Endothelial cell of umbilical vein (primary cell): ENCODE measurements at regions not wholly inside any gene's neighbourhood (a gene's known extent, or its start where the extent isn't known, plus 50 kb on each side); places are given as distances from the start of the nearest gene placed in this dataset.

ENCODE experiments used
- BruUV-seq: library from RNA; stranded (reverse); fragments of 400-500 nt; replicated peaks from 2 replicates; lab custom pipeline; 2021; lab: Mats Ljungman, UMichigan
- CTCF ChIA-PET: fragments of 300-600, 350-600 bp; sonication (Branson Sonifier 250); formaldehyde crosslinking; loops from one replicate; lab custom pipeline; 2021; ENCODE audit warnings: antibody characterized with exemption, inconsistent platforms; lab: Charles Lee
- POLR2A ChIA-PET: fragments of 300-600, 350-600 bp; sonication (Branson Sonifier 250); formaldehyde crosslinking; loops from one replicate; lab custom pipeline; 2021; ENCODE audit warnings: antibody characterized with exemption, inconsistent platforms; lab: Charles Lee
- DNase-seq: peaks from one replicate; pipeline ENCODE4 v3.0.0-alpha.2; 2011; ENCODE audit warnings: low read depth, low spot score
- FAIRE-seq: peaks from 2 replicates; lab custom pipeline; 2011; peaks lifted over from hg19 to GRCh38; lab: Jason Lieb, UNC
- H2AFZ ChIP-seq: 2 replicates; pipeline ENCODE4 v1.6.0; 2012; ENCODE audit warnings: low read depth, low read length, control low read depth, inconsistent platforms
- H3K27ac ChIP-seq: 2 replicates; pipeline ENCODE4 v1.5.1; 2011; ENCODE audit warnings: low read depth, mild to moderate bottlenecking, control low read depth, low read length, moderate library complexity; ENCODE audit not compliant: insufficient read depth
- H3K27me3 ChIP-seq, 2 experiments: 2 replicates each; pipeline versions ENCODE4 v1.6.0 to v1.6.1; 2011; ENCODE audit warnings: low read length in 2 of 2, mixed read lengths in 1 of 2; ENCODE audit not compliant: control insufficient read depth in 2 of 2, insufficient read depth in 2 of 2
- H3K36me3 ChIP-seq, 2 experiments: 2 replicates in 1 of 2; 3 replicates in 1 of 2; pipeline ENCODE4 v1.5.1; 2011; ENCODE audit warnings: low read length in 2 of 2, mild to moderate bottlenecking in 1 of 2, moderate library complexity in 1 of 2; ENCODE audit not compliant: control insufficient read depth in 2 of 2, insufficient read depth in 2 of 2; ENCODE audit errors: extremely low read depth in 1 of 2
- H3K4me1 ChIP-seq: 3 replicates; pipeline ENCODE4 v1.5.1; 2011; ENCODE audit warnings: mild to moderate bottlenecking, low read length; ENCODE audit not compliant: control insufficient read depth, insufficient read depth; ENCODE audit errors: extremely low read depth
- H3K4me2 ChIP-seq: 2 replicates; pipeline ENCODE4 v1.6.1; 2011; ENCODE audit warnings: low read length, control low read depth, mixed read lengths; ENCODE audit not compliant: insufficient read depth
- H3K4me3 ChIP-seq, 3 experiments: fragments of 200-600 bp in 1 of 3; sonication (generic), shearing (Covaris generic) in 1 of 3; replicated peaks in 1 of 3; 2 replicates each; pipeline ENCODE4 v1.5.1; 2011 to 2016; ENCODE audit warnings: control low read depth in 3 of 3, low read length in 3 of 3, mild to moderate bottlenecking in 2 of 3, inconsistent platforms in 1 of 3, low read depth in 1 of 3, moderate library complexity in 1 of 3; ENCODE audit not compliant: insufficient read depth in 1 of 3
- H3K79me2 ChIP-seq: 2 replicates; pipeline ENCODE4 v1.6.0; 2012; ENCODE audit warnings: low read length, inconsistent platforms; ENCODE audit not compliant: control insufficient read depth, insufficient read depth
- H3K9ac ChIP-seq: replicated peaks from 2 replicates; pipeline ENCODE3; 2011; ENCODE audit warnings: low read length, control low read depth; ENCODE audit not compliant: insufficient read depth; ENCODE audit errors: extremely low read depth
- H3K9me1 ChIP-seq: replicated peaks from 3 replicates; pipeline ENCODE4 v1.6.0; 2011; ENCODE audit warnings: mild to moderate bottlenecking, low read length; ENCODE audit not compliant: control insufficient read depth, insufficient read depth; ENCODE audit errors: extremely low read depth
- H3K9me3 ChIP-seq: replicated peaks from 2 replicates; pipeline ENCODE4 v1.5.1; 2012; ENCODE audit warnings: low read length, inconsistent platforms; ENCODE audit not compliant: control insufficient read depth, insufficient read depth
- H4K20me1 ChIP-seq: replicated peaks from 2 replicates; pipeline ENCODE3; 2011; ENCODE audit warnings: mild to moderate bottlenecking, low read length; ENCODE audit not compliant: control insufficient read depth, insufficient read depth; ENCODE audit errors: extremely low read depth
- CTCF ChIP-seq, 2 donors: IDR thresholded peaks; 1 replicate in 1 of 2; 2 replicates in 1 of 2; pipeline ENCODE4 v1.5.1; 2011; ENCODE audit warnings: low read length in 2 of 2, mild to moderate bottlenecking in 2 of 2, moderate library complexity in 2 of 2, control low read depth in 1 of 2, inconsistent platforms in 1 of 2, low read depth in 1 of 2; ENCODE audit not compliant: insufficient read depth in 1 of 2; ENCODE audit errors: extremely low read depth in 1 of 2
- EZH2 ChIP-seq: IDR thresholded peaks from 2 replicates; pipeline ENCODE4 v1.6.1; 2012; ENCODE audit warnings: borderline replicate concordance, low read depth, mild to moderate bottlenecking, moderate library complexity, low read length, inconsistent platforms; ENCODE audit not compliant: severe bottlenecking
- FOS ChIP-seq: IDR thresholded peaks from 2 replicates; pipeline ENCODE4 v1.6.1; 2011; ENCODE audit warnings: mild to moderate bottlenecking, low read length, moderate library complexity, borderline replicate concordance; ENCODE audit not compliant: insufficient read depth
- GATA2 ChIP-seq: IDR thresholded peaks from 2 replicates; pipeline ENCODE4 v1.7.0; 2011; ENCODE audit warnings: low read depth, mild to moderate bottlenecking, moderate library complexity, mixed read lengths, low read length; ENCODE audit not compliant: insufficient read length, insufficient read depth
- JUN ChIP-seq: IDR thresholded peaks from 2 replicates; pipeline ENCODE4 v1.6.1; 2011; ENCODE audit warnings: borderline replicate concordance, low read depth; ENCODE audit not compliant: insufficient read length, insufficient read depth
- MAX ChIP-seq: IDR thresholded peaks from 2 replicates; pipeline ENCODE4 v1.6.1; 2011; ENCODE audit not compliant: insufficient read depth, insufficient read length
- MYC ChIP-seq: IDR thresholded peaks from one replicate; pipeline ENCODE4 v1.6.1; 2011; ENCODE audit warnings: mild to moderate bottlenecking, low read depth, low read length
- POLR2A ChIP-seq: IDR thresholded peaks from 2 replicates; pipeline ENCODE4 v1.6.1; 2012; ENCODE audit warnings: low read depth, mild to moderate bottlenecking, control low read depth, low read length
- POLR2AphosphoS5 ChIP-seq: IDR thresholded peaks from 2 replicates; pipeline ENCODE4 v1.6.1; 2012; ENCODE audit warnings: low read depth, mild to moderate bottlenecking, control low read depth, low read length, moderate library complexity; ENCODE audit not compliant: insufficient read depth
- dilution Hi-C: fragments of 300-500 bp; cut with MboI; formaldehyde crosslinking; loops from one replicate; pipeline ENCODE4 v1.15.0; 2019; ENCODE audit warnings: low sequenced_read_pairs; ENCODE audit not compliant: extremely low pct_ligation_motif_present
- intact Hi-C: fragments of 100-400 bp; cut with micrococcal nuclease; formaldehyde crosslinking; loops from one replicate; pipeline ENCODE4 v1.10.0; 2022

- Histone ChIP-seq H3K9me3 (no peaks in the 10 kb centered on the region), H2AFZ (no peak overlapping the region), H3K27me3 (no peaks in the 10 kb centered on the region), H3K27ac (no peak overlapping the region), H3K9ac (no peak overlapping the region), H3K36me3 (no peaks in the 10 kb centered on the region), H3K79me2 (no peaks in the 10 kb centered on the region), H3K4me1 (no peaks in the 10 kb centered on the region), H3K4me3 (no peak overlapping the region), H3K9me1 (no peaks in the 10 kb centered on the region), H4K20me1 (no peaks in the 10 kb centered on the region), H3K4me2 (no peak overlapping the region)
- no peak for TF ChIP-seq JUN
- no peak for TF ChIP-seq GATA2
- TF ChIP-seq CTCF (IDR thresholded peaks at IDR 0.05; ENCODE audit: extremely low read depth in 1 of 2, insufficient read depth in 1 of 2, low read depth in 1 of 2, low read length in 2 of 2) = no peak
- no peak for TF ChIP-seq MAX
- no peak for TF ChIP-seq EZH2
- no peak for TF ChIP-seq FOS
- TF ChIP-seq MYC = no peak
- TF ChIP-seq POLR2A = no peak
- no peak for TF ChIP-seq POLR2AphosphoS5
- BruUV-seq = no TSS peak
- intact Hi-C loops (no loop called here), dilution Hi-C loops (no loop called here)
- DNase-seq (no peak), FAIRE-seq (no peak)
- ChIA-PET POLR2A (no interaction called here), CTCF (no interaction called here)
Observed at GRCh38 chr17:73910206-73910605, 266.0 kb upstream of the SDK2 start.
